IPS-18a (cell line): ENCODE measurements at regions not wholly inside any gene's neighbourhood (a gene's known extent, or its start where the extent isn't known, plus 50 kb on each side); places are given as distances from the start of the nearest gene placed in this dataset.
"Not testable (repeated sequence)": the region's sequence is repeated elsewhere in the genome, so short reads cannot be mapped to it uniquely, and the experiment has no call there.

ENCODE experiments used
- H3K27ac ChIP-seq: one replicate; pipeline ENCODE4 v1.5.1; 2013; ENCODE audit warnings: low read length
- H3K27me3 ChIP-seq: one replicate; pipeline ENCODE4 v1.6.1; 2013; ENCODE audit warnings: mild to moderate bottlenecking, low read length; ENCODE audit not compliant: control insufficient read depth, insufficient read depth
- H3K36me3 ChIP-seq: one replicate; pipeline ENCODE4 v1.6.1; 2013; ENCODE audit warnings: low read depth, low read length; ENCODE audit not compliant: control insufficient read depth
- H3K4me1 ChIP-seq: one replicate; pipeline ENCODE4 v1.6.1; 2013; ENCODE audit warnings: low read depth, low read length; ENCODE audit not compliant: control insufficient read depth
- H3K4me3 ChIP-seq: one replicate; pipeline ENCODE4 v1.5.1; 2013; ENCODE audit warnings: low read length
- H3K9ac ChIP-seq: one replicate; pipeline ENCODE4 v1.6.1; 2013; ENCODE audit warnings: mild to moderate bottlenecking, low read length, moderate library complexity
- H3K9me3 ChIP-seq: one replicate; pipeline ENCODE4 v1.6.1; 2013; ENCODE audit warnings: low read depth, low read length; ENCODE audit not compliant: control insufficient read depth

- Histone ChIP-seq H3K9me3 (no peaks in the 10 kb centered on the region), H3K9ac (no peak overlapping the region), H3K36me3 (no peaks in the 10 kb centered on the region), H3K27me3 (no peaks in the 10 kb centered on the region), H3K4me3 (no peak overlapping the region), H3K4me1 (no peaks in the 10 kb centered on the region), H3K27ac (no peak overlapping the region)
Measured at GRCh38 chr6:106792536-106793236, 163.3 kb downstream of the QRSL1 start.

- H3K27ac ChIP-seq, result no peak overlapping the region
- no peak overlapping the region for H3K9ac ChIP-seq
- no peak overlapping the region for H3K4me3 ChIP-seq
- H3K9me3 ChIP-seq, result no peaks in the 10 kb centered on the region
- no peaks in the 10 kb centered on the region for H3K27me3 ChIP-seq
- no peaks in the 10 kb centered on the region for H3K4me1 ChIP-seq
- no peaks in the 10 kb centered on the region for H3K36me3 ChIP-seq
Measured at GRCh38 chr6:106790935-106791334, 161.6 kb downstream of the QRSL1 start.

- no peaks in the 10 kb centered on the region for H3K9me3 ChIP-seq
- H3K4me1 ChIP-seq, result no peaks in the 10 kb centered on the region
Measured at GRCh38 chr6:106790149-106790770, 160.9 kb downstream of the QRSL1 start.

GRCh38 chr6:106789428-106790148 is 160.2 kb downstream of the QRSL1 start:
- H3K27me3 ChIP-seq, result no peaks in the 10 kb centered on the region
- no peaks in the 10 kb centered on the region for H3K36me3 ChIP-seq
- H3K4me3 ChIP-seq, result no peak overlapping the region
- H3K27ac ChIP-seq, result no peak overlapping the region
- no peak overlapping the region for H3K9ac ChIP-seq
- no peaks in the 10 kb centered on the region for H3K4me1 ChIP-seq
- no peaks in the 10 kb centered on the region for H3K9me3 ChIP-seq

More at GRCh38 chr6:106790149-106790770, 160.9 kb downstream of the QRSL1 start:
- Histone ChIP-seq H3K27ac (no peak overlapping the region), H3K27me3 (no peaks in the 10 kb centered on the region), H3K4me3 (no peak overlapping the region), H3K9ac (no peak overlapping the region), H3K36me3 (no peaks in the 10 kb centered on the region)

GRCh38 chr6:106788761-106789160 is 159.4 kb downstream of the QRSL1 start:
- Histone ChIP-seq H3K9me3 (no peaks in the 10 kb centered on the region), H3K4me3 (no peak overlapping the region), H3K4me1 (no peaks in the 10 kb centered on the region), H3K27me3 (no peaks in the 10 kb centered on the region), H3K9ac (no peak overlapping the region), H3K27ac (no peak overlapping the region), H3K36me3 (no peaks in the 10 kb centered on the region)

- Histone ChIP-seq H3K27me3 (no peaks in the 10 kb centered on the region), H3K4me3 (no peak overlapping the region), H3K27ac (no peak overlapping the region)
Measured at GRCh38 chr6:106787327-106788196, 158.2 kb downstream of the QRSL1 start.

GRCh38 chr6:106785298-106785697 is 155.9 kb downstream of the QRSL1 start:
- no peak overlapping the region for H3K27ac ChIP-seq
- no peak overlapping the region for H3K4me3 ChIP-seq
- peaks cover 7% of the 10 kb centered on the region for H3K9me3 ChIP-seq
- H3K27me3 ChIP-seq, result no peaks in the 10 kb centered on the region
- no peak overlapping the region for H3K9ac ChIP-seq
- H3K4me1 ChIP-seq, result peaks cover 4% of the 10 kb centered on the region
- no peaks in the 10 kb centered on the region for H3K36me3 ChIP-seq

More at GRCh38 chr6:106787327-106788196, 158.2 kb downstream of the QRSL1 start:
- Histone ChIP-seq H3K36me3 (no peaks in the 10 kb centered on the region), H3K9me3 (no peaks in the 10 kb centered on the region), H3K4me1 (peaks cover 4% of the 10 kb centered on the region), H3K9ac (no peak overlapping the region)

GRCh38 chr6:106783640-106784566 is 154.5 kb downstream of the QRSL1 start:
- no peaks in the 10 kb centered on the region for H3K27me3 ChIP-seq
- no peak overlapping the region for H3K4me3 ChIP-seq
- no peak overlapping the region for H3K27ac ChIP-seq
- H3K36me3 ChIP-seq, result no peaks in the 10 kb centered on the region
- H3K4me1 ChIP-seq, result peaks cover 4% of the 10 kb centered on the region
- peaks cover 9% of the 10 kb centered on the region for H3K9me3 ChIP-seq
- no peak overlapping the region for H3K9ac ChIP-seq

- H3K36me3 ChIP-seq, result no peaks in the 10 kb centered on the region
- peaks cover 12% of the 10 kb centered on the region for H3K9me3 ChIP-seq
- no peak overlapping the region for H3K9ac ChIP-seq
- H3K27me3 ChIP-seq, result no peaks in the 10 kb centered on the region
- H3K4me1 ChIP-seq, result peaks cover 4% of the 10 kb centered on the region
- H3K27ac ChIP-seq, result no peak overlapping the region
- H3K4me3 ChIP-seq, result no peak overlapping the region
Measured at GRCh38 chr6:106782536-106783285, 153.3 kb downstream of the QRSL1 start.

GRCh38 chr6:106779552-106779951 is 150.2 kb downstream of the QRSL1 start:
- H3K27ac ChIP-seq, result not testable (repeated sequence)

More at GRCh38 chr6:106779552-106779951, 150.2 kb downstream of the QRSL1 start:
- not testable (repeated sequence) for H3K36me3 ChIP-seq, H3K9ac ChIP-seq, H3K27me3 ChIP-seq, H3K4me1 ChIP-seq, H3K4me3 ChIP-seq
- H3K9me3 ChIP-seq, result peaks cover 12% of the 10 kb centered on the region
